ENCODE measurements at regions not wholly inside any gene's neighbourhood (a gene's known extent, or its start where the extent isn't known, plus 50 kb on each side); places are given as distances from the start of the nearest gene placed in this dataset.

GRCh38 chr1:80919426-80919825, 881.3 kb upstream of the ADGRL2 start:
- DNase-seq (ENCODE audit: low read depth), result no peak
- TF ChIP-seq, protein P1, sequence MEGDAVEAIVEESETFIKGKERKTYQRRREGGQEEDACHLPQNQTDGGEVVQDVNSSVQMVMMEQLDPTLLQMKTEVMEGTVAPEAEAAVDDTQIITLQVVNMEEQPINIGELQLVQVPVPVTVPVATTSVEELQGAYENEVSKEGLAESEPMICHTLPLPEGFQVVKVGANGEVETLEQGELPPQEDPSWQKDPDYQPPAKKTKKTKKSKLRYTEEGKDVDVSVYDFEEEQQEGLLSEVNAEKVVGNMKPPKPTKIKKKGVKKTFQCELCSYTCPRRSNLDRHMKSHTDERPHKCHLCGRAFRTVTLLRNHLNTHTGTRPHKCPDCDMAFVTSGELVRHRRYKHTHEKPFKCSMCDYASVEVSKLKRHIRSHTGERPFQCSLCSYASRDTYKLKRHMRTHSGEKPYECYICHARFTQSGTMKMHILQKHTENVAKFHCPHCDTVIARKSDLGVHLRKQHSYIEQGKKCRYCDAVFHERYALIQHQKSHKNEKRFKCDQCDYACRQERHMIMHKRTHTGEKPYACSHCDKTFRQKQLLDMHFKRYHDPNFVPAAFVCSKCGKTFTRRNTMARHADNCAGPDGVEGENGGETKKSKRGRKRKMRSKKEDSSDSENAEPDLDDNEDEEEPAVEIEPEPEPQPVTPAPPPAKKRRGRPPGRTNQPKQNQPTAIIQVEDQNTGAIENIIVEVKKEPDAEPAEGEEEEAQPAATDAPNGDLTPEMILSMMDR (conservative IDR thresholded peaks at IDR 0.05; ENCODE audit: low read depth, low read length), result no peak
- no peak overlapping the region for H3K4me3 ChIP-seq (ENCODE audit: low read depth, low read length)

DNA sequence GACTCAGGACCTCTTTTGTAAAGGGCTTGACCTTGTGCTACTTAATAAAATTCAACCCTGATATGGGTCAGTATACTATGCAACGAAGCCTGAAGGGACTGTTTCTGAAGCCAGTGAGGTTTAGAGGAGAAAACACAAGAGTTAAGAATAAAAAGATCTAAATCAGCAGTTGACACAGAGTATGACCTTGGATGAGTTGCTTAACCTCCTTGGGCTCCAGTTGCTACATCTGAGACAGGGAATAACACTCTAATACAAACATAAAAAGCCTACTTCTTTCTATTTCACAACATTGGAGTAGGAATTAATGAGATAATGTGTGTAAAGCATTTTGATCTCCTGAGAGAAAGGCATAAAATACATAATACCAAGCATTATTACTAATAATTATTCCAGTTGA, 882.4 kb upstream of the ADGRL2 start:
- no peak overlapping the region for H3K4me3 ChIP-seq (ENCODE audit: low read depth, low read length)
- TF ChIP-seq, protein P1 (conservative IDR thresholded peaks at IDR 0.05; ENCODE audit: low read depth, low read length), result no peak
- DNase-seq (ENCODE audit: low read depth), result no peak

GRCh38 chr1:80917826-80918225, 882.9 kb upstream of the ADGRL2 start:
- TF ChIP-seq, protein P1 (conservative IDR thresholded peaks at IDR 0.05; ENCODE audit: low read depth, low read length), result no peak
- DNase-seq (ENCODE audit: low read depth), result no peak
- no peak overlapping the region for H3K4me3 ChIP-seq (ENCODE audit: low read depth, low read length)

GRCh38 chr1:80917225-80917624, 883.5 kb upstream of the ADGRL2 start:
- no peak overlapping the region for H3K4me3 ChIP-seq (ENCODE audit: low read depth, low read length)
- no peak for DNase-seq (ENCODE audit: low read depth)
- TF ChIP-seq, protein P1 (conservative IDR thresholded peaks at IDR 0.05; ENCODE audit: low read depth, low read length), result no peak

DNA sequence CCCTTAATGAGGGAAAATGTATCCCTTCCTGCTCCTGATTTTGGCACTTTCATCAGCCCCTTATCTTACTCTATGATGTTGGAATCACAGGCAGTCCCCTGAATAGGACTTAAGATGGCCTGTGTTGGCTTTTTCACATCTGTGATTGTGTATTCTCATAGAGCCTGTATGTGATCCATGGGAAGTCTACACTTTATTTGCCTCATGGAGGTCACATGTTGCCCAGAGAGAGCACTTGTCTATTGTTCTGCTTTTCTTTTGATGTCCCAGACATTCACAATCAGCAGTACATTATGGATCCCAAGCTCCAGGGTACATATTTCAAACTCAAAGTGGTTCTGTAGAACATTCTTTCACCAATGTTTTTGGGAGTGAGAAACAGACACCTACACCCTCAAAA, 885.2 kb upstream of the ADGRL2 start:
- H3K4me3 ChIP-seq (ENCODE audit: low read depth, low read length), result no peak overlapping the region
- TF ChIP-seq, protein P1 (conservative IDR thresholded peaks at IDR 0.05; ENCODE audit: low read depth, low read length), result no peak
- no peak for DNase-seq (ENCODE audit: low read depth)

DNA sequence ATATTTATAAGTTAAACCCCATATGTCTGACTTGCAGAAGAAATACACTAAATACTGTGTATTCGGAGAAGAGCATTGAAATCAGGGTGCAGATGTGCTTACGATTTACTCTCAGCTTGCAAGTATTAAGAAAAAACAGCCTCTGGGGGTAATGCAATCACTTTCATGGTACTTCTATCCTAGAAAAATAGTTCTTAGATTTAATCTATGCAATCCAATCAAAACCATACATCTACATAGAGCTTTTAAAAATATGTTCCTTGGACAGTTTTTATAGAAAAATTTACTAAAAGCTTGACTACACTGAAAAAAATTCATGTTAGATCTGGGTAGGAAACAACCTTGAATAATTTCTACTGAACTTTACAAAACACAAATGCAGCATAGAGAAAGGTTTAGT, 890.3 kb upstream of the ADGRL2 start:
- no peak overlapping the region for H3K4me3 ChIP-seq (ENCODE audit: low read depth, low read length)
- TF ChIP-seq, protein P1 (conservative IDR thresholded peaks at IDR 0.05; ENCODE audit: low read depth, low read length), result no peak
- no peak for DNase-seq (ENCODE audit: low read depth)

- TF ChIP-seq, protein P1 (conservative IDR thresholded peaks at IDR 0.05; ENCODE audit: low read depth, low read length), result no peak
- no peak for DNase-seq (ENCODE audit: low read depth)
These were observed 891.5 kb upstream of the ADGRL2 start for GRCh38 chr1:80909172-80909784.

More at GRCh38 chr1:80909172-80909784, 891.5 kb upstream of the ADGRL2 start:
- H3K4me3 ChIP-seq (ENCODE audit: low read depth, low read length), result no peak overlapping the region

All from epithelial cell of proximal tubule (primary cell).